Natural killer cell (primary cell): ENCODE measurements at regions not wholly inside any gene's neighbourhood (a gene's known extent, or its start where the extent isn't known, plus 50 kb on each side); places are given as distances from the start of the nearest gene placed in this dataset.

Source experiments
- ATAC-seq, 3 donors: fragments of 150-1000 bp in 2 of 3; fragments of 200-7000 bp in 1 of 3; cut with Tn5 transposase; 1 replicate in 1 of 3; 2 replicates in 2 of 3; pipeline ENCODE4 v1.10.0; 2021; ENCODE audit warnings: mild to moderate bottlenecking in 2 of 3, moderate library complexity in 2 of 3
- DNase-seq, 2 donors: peaks; one replicate each; pipeline versions ENCODE4 v3.0.0 to v3.0.0-alpha.2; 2013 to 2021; ENCODE audit warnings: mixed read lengths in 1 of 2
- H3K27ac ChIP-seq: one replicate; pipeline ENCODE4 v1.5.1; 2013; ENCODE audit warnings: mild to moderate bottlenecking, low read length
- H3K27me3 ChIP-seq: one replicate; pipeline ENCODE4 v1.6.1; 2013; ENCODE audit warnings: low read length; ENCODE audit not compliant: control insufficient read depth, insufficient read depth
- H3K36me3 ChIP-seq: one replicate; pipeline ENCODE4 v1.6.1; 2013; ENCODE audit warnings: low read length; ENCODE audit not compliant: control insufficient read depth, insufficient read depth
- H3K4me1 ChIP-seq: one replicate; pipeline ENCODE4 v1.6.1; 2013; ENCODE audit warnings: low read length; ENCODE audit not compliant: control insufficient read depth, insufficient read depth
- H3K4me3 ChIP-seq: one replicate; pipeline ENCODE4 v1.5.1; 2013; ENCODE audit warnings: low read length
- H3K9me3 ChIP-seq: one replicate; pipeline ENCODE4 v1.6.1; 2013; ENCODE audit warnings: low read length; ENCODE audit not compliant: control insufficient read depth, insufficient read depth
- H3K27ac Mint-ChIP-seq, 2 donors: one replicate each; pipeline ENCODE4 v1.8.0; 2022; ENCODE audit warnings: mild to moderate bottlenecking in 2 of 2, mixed read lengths in 2 of 2, moderate library complexity in 1 of 2
- H3K27me3 Mint-ChIP-seq, 2 donors: one replicate each; pipeline ENCODE4 v1.8.0; 2022; ENCODE audit warnings: low read depth in 2 of 2, mixed read lengths in 2 of 2
- H3K36me3 Mint-ChIP-seq: one replicate; pipeline ENCODE4 v1.8.0; 2022; ENCODE audit warnings: mixed read lengths
- H3K4me1 Mint-ChIP-seq, 2 donors: one replicate each; pipeline ENCODE4 v1.8.0; 2022; ENCODE audit warnings: mixed read lengths in 2 of 2
- H3K4me3 Mint-ChIP-seq: one replicate; pipeline ENCODE4 v1.8.0; 2022; ENCODE audit warnings: mild to moderate bottlenecking, moderate library complexity, mixed read lengths
- H3K9me3 Mint-ChIP-seq, 2 donors: one replicate each; pipeline ENCODE4 v1.8.0; 2022; ENCODE audit warnings: mixed read lengths in 2 of 2
- CTCF ChIP-seq: fragments of 200-600 bp; IDR thresholded peaks from one replicate; pipeline ENCODE4 v1.8.0; 2022; ENCODE audit warnings: antibody characterized with exemption
- WGBS: methylation state at CpG from one replicate; pipeline ENCODE4 v1.1.7; 2013; ENCODE audit warnings: missing lambda C conversion rate; ENCODE audit not compliant: insufficient coverage; 5-methylcytosine and 5-hydroxymethylcytosine counted together
- intact Hi-C: fragments of 100-400 bp; cut with micrococcal nuclease; formaldehyde crosslinking; loops from one replicate; pipeline ENCODE4 v1.14.2; 2022

- Mint-ChIP-seq H3K4me1 (no peaks in the 10 kb centered on the region), H3K27me3 (peaks cover 14 to 39% of the 10 kb centered on the region in 2 donors), H3K27ac (no peak overlapping the region), H3K4me3 (no peak overlapping the region), H3K36me3 (no peaks in the 10 kb centered on the region), H3K9me3 (no peaks in the 10 kb centered on the region)
- DNase-seq (no peak), ATAC-seq (no peak)
- H3K9me3 ChIP-seq = no peaks in the 10 kb centered on the region
- intact Hi-C loops = no loop called here
- H3K27ac ChIP-seq = no peak overlapping the region
- H3K4me1 ChIP-seq = no peaks in the 10 kb centered on the region
- WGBS = 74% methylated on average over 4 of the region's 4 CpGs
- H3K36me3 ChIP-seq = no peaks in the 10 kb centered on the region
- H3K27me3 ChIP-seq = no peaks in the 10 kb centered on the region
- no peak for TF ChIP-seq CTCF
- no peak overlapping the region for H3K4me3 ChIP-seq
Measured at GRCh38 chr20:57024849-57025248, 241.6 kb downstream of the BMP7 start.

GRCh38 chr20:57025261-57025660 is 241.2 kb downstream of the BMP7 start:
- Mint-ChIP-seq H3K4me1 (no peaks in the 10 kb centered on the region), H3K27me3 (peaks cover 14 to 35% of the 10 kb centered on the region in 2 donors), H3K4me3 (no peak overlapping the region), H3K36me3 (no peaks in the 10 kb centered on the region), H3K27ac (no peak overlapping the region), H3K9me3 (no peaks in the 10 kb centered on the region)
- Histone ChIP-seq H3K36me3 (no peaks in the 10 kb centered on the region), H3K9me3 (no peaks in the 10 kb centered on the region), H3K4me1 (no peaks in the 10 kb centered on the region), H3K27ac (no peak overlapping the region), H3K4me3 (no peak overlapping the region), H3K27me3 (no peaks in the 10 kb centered on the region)
- no peak for TF ChIP-seq CTCF
- WGBS = 70% methylated on average over 3 of the region's 3 CpGs
- no peak for DNase-seq
- intact Hi-C loops = no loop called here
- ATAC-seq = no peak

GRCh38 chr20:57025666-57026224 is 240.7 kb downstream of the BMP7 start:
- no peak overlapping the region for H3K4me3 Mint-ChIP-seq
- no peak overlapping the region for H3K27ac Mint-ChIP-seq
- WGBS = 79% methylated on average over 2 of the region's 4 CpGs
- peaks cover 14 to 30% of the 10 kb centered on the region in 2 donors for H3K27me3 Mint-ChIP-seq
- H3K4me3 ChIP-seq = no peak overlapping the region
- no peak for TF ChIP-seq CTCF
- H3K27ac ChIP-seq = no peak overlapping the region
- no peaks in the 10 kb centered on the region for H3K4me1 Mint-ChIP-seq
- no peaks in the 10 kb centered on the region for H3K4me1 ChIP-seq
- H3K36me3 Mint-ChIP-seq = no peaks in the 10 kb centered on the region
- H3K9me3 Mint-ChIP-seq = no peaks in the 10 kb centered on the region
- no peaks in the 10 kb centered on the region for H3K9me3 ChIP-seq
- H3K27me3 ChIP-seq = no peaks in the 10 kb centered on the region
- intact Hi-C loops = no loop called here
- ATAC-seq (no peak), DNase-seq (no peak)
- H3K36me3 ChIP-seq = no peaks in the 10 kb centered on the region

- H3K27ac ChIP-seq = no peak overlapping the region
- ATAC-seq (no peak), DNase-seq (no peak)
- H3K4me1 ChIP-seq = no peaks in the 10 kb centered on the region
- Mint-ChIP-seq H3K36me3 (no peaks in the 10 kb centered on the region), H3K27me3 (peaks cover 14 to 27% of the 10 kb centered on the region in 2 donors), H3K27ac (no peak overlapping the region), H3K4me1 (no peaks in the 10 kb centered on the region), H3K9me3 (no peaks in the 10 kb centered on the region), H3K4me3 (no peak overlapping the region)
- H3K9me3 ChIP-seq = no peaks in the 10 kb centered on the region
- TF ChIP-seq CTCF = no peak
- H3K36me3 ChIP-seq = no peaks in the 10 kb centered on the region
- intact Hi-C loops = no loop called here
- H3K27me3 ChIP-seq = no peaks in the 10 kb centered on the region
- H3K4me3 ChIP-seq = no peak overlapping the region
- WGBS = 80% methylated on average over 5 of the region's 5 CpGs
Measured at GRCh38 chr20:57027777-57028176, 238.7 kb downstream of the BMP7 start.
